GM23338 (cell line): ENCODE measurements at regions not wholly inside any gene's neighbourhood (a gene's known extent, or its start where the extent isn't known, plus 50 kb on each side); places are given as distances from the start of the nearest gene placed in this dataset.

Source experiments
- ATAC-seq: fragments of 200-7000 bp; cut with Tn5 transposase; 3 replicates; pipeline ENCODE4 v1.9.1; 2020
- DNase-seq: peaks from one replicate; pipeline ENCODE4 v3.0.0-alpha.2; 2015; ENCODE audit warnings: low spot score
- H2AFZ ChIP-seq: fragments of 200-600 bp; sonication (generic); 2 replicates; pipeline ENCODE4 v1.8.0; 2016; ENCODE audit warnings: antibody characterized with exemption, mild to moderate bottlenecking, moderate library complexity
- H3F3A ChIP-seq: fragments of 200-600 bp; sonication (generic); replicated peaks from 2 replicates; pipeline ENCODE4 v1.8.0; 2017; ENCODE audit warnings: antibody characterized with exemption, mixed run types, low read depth
- H3K27ac ChIP-seq: fragments of 200-600 bp; sonication (generic); 2 replicates; pipeline ENCODE4 v1.6.1; 2016; ENCODE audit warnings: low read depth
- H3K27me3 ChIP-seq: fragments of 200-600 bp; sonication (generic); 2 replicates; pipeline ENCODE4 v1.8.0; 2016; ENCODE audit warnings: mild to moderate bottlenecking, mixed run types, moderate library complexity; ENCODE audit not compliant: insufficient read depth
- H3K36me3 ChIP-seq: fragments of 200-600 bp; sonication (generic); 2 replicates; pipeline ENCODE4 v1.8.0; 2016; ENCODE audit warnings: mild to moderate bottlenecking; ENCODE audit not compliant: insufficient read depth
- H3K4me1 ChIP-seq: fragments of 200-600 bp; sonication (generic); 2 replicates; pipeline ENCODE4 v1.8.0; 2016; ENCODE audit warnings: mild to moderate bottlenecking, moderate library complexity; ENCODE audit not compliant: insufficient read depth
- H3K4me2 ChIP-seq: fragments of 200-600 bp; sonication (generic); 2 replicates; pipeline ENCODE4 v1.7.1; 2017; ENCODE audit warnings: mixed run types
- H3K4me3 ChIP-seq: fragments of 200-600 bp; sonication (generic); 2 replicates; pipeline ENCODE4 v1.6.1; 2016; ENCODE audit warnings: mixed run types
- H3K79me2 ChIP-seq: fragments of 200-600 bp; sonication (generic); replicated peaks from 2 replicates; pipeline ENCODE4 v1.8.0; 2017; ENCODE audit warnings: mild to moderate bottlenecking; ENCODE audit not compliant: insufficient read depth
- H3K9me2 ChIP-seq: fragments of 200-600 bp; sonication (generic); 2 replicates; pipeline ENCODE4 v1.8.0; 2017; ENCODE audit not compliant: insufficient read depth
- H4K20me1 ChIP-seq: fragments of 200-600 bp; sonication (generic); replicated peaks from 2 replicates; pipeline ENCODE4 v1.8.0; 2017; ENCODE audit warnings: mild to moderate bottlenecking; ENCODE audit not compliant: insufficient read depth
- H3K27ac Mint-ChIP-seq: 2 replicates; pipeline ENCODE4 v1.8.0; 2020; ENCODE audit warnings: inconsistent platforms, mild to moderate bottlenecking, moderate library complexity, mixed read lengths
- H3K27me3 Mint-ChIP-seq: 3 replicates; pipeline ENCODE4 v1.8.0; 2022; ENCODE audit warnings: low read depth, mild to moderate bottlenecking, moderate library complexity, mixed read lengths, inconsistent platforms; ENCODE audit not compliant: insufficient read depth, poor library complexity
- H3K36me3 Mint-ChIP-seq: 3 replicates; pipeline ENCODE4 v1.8.0; 2021; ENCODE audit warnings: low read depth, mild to moderate bottlenecking, inconsistent platforms, moderate library complexity, mixed read lengths
- H3K4me1 Mint-ChIP-seq: 3 replicates; pipeline ENCODE4 v1.8.0; 2020; ENCODE audit warnings: mild to moderate bottlenecking, inconsistent platforms, mixed read lengths
- H3K4me3 Mint-ChIP-seq: 3 replicates; pipeline ENCODE4 v1.8.0; 2021; ENCODE audit warnings: moderate library complexity, mild to moderate bottlenecking, inconsistent platforms, mixed read lengths
- H3K9me3 Mint-ChIP-seq: 3 replicates; pipeline ENCODE4 v1.8.0; 2020; ENCODE audit warnings: moderate library complexity, mild to moderate bottlenecking, inconsistent platforms, mixed read lengths
- CREB1 ChIP-seq: fragments of 250-450 bp; sonication (Bioruptor Pico); IDR thresholded peaks from 2 replicates; pipeline ENCODE4 v1.5.0; 2020; ENCODE audit warnings: low read depth, mild to moderate bottlenecking, moderate library complexity
- CTCF ChIP-seq, 2 experiments: fragments of 200-600 bp in 1 of 2; sonication (generic) in 1 of 2; conservative IDR thresholded peaks; 2 replicates each; pipeline versions ENCODE4 v1.5.1 to v1.6.1; 2016 to 2017; ENCODE audit warnings: antibody characterized with exemption in 2 of 2, low read depth in 2 of 2, mild to moderate bottlenecking in 2 of 2, moderate library complexity in 1 of 2
- JUNB ChIP-seq: IDR thresholded peaks from one replicate; pipeline ENCODE4 v1.6.1; 2016; ENCODE audit warnings: antibody characterized with exemption; ENCODE audit not compliant: unreplicated experiment
- POLR2AphosphoS5 ChIP-seq: IDR thresholded peaks from 2 replicates; pipeline ENCODE4 v1.6.1; 2016; ENCODE audit warnings: antibody characterized with exemption, low read depth
- STAT1 ChIP-seq: IDR thresholded peaks from one replicate; pipeline ENCODE4 v1.6.1; 2016; ENCODE audit warnings: antibody characterized with exemption; ENCODE audit not compliant: unreplicated experiment
- ZNF114 ChIP-seq: fragments of 250-450 bp; sonication (Bioruptor Pico); IDR thresholded peaks from 2 replicates; pipeline ENCODE4 v1.5.0; 2020; ENCODE audit warnings: mild to moderate bottlenecking, moderate library complexity
- ZNF462 ChIP-seq: fragments of 250-450 bp; sonication (Bioruptor Pico); IDR thresholded peaks from 2 replicates; pipeline ENCODE4 v1.5.0; 2020; ENCODE audit warnings: mild to moderate bottlenecking, moderate library complexity

- Mint-ChIP-seq H3K36me3 (no peaks in the 10 kb centered on the region; the same call in 2 of the 3 replicates), H3K4me3 (no peak overlapping the region), H3K27ac (no peak overlapping the region), H3K9me3 (no peaks in the 10 kb centered on the region), H3K4me1 (no peaks in the 10 kb centered on the region), H3K27me3 (no peaks in the 10 kb centered on the region)
- DNase-seq (no peak), ATAC-seq (no peak)
- Histone ChIP-seq H3K27ac (no peak overlapping the region), H3K4me2 (no peak overlapping the region), H3K27me3 (no peaks in the 10 kb centered on the region), H3K4me1 (no peaks in the 10 kb centered on the region), H3K4me3 (no peak overlapping the region), H3K79me2 (no peaks in the 10 kb centered on the region), H3K36me3 (no peaks in the 10 kb centered on the region), H3F3A (no peaks in the 10 kb centered on the region), H3K9me2 (peaks cover 8% of the 10 kb centered on the region; the same call in 1 of the 2 replicates), H4K20me1 (no peaks in the 10 kb centered on the region), H2AFZ (no peak overlapping the region)
- TF ChIP-seq CREB1 (CRISPR knock-in tag) (no peak), STAT1 (no peak), CTCF (conservative IDR thresholded peaks at IDR 0.05; ENCODE audit: low read depth in 2 of 2) (no peak), POLR2AphosphoS5 (no peak), JUNB (no peak), ZNF462 (CRISPR knock-in tag) (no peak), ZNF114 (no peak)
Observed at GRCh38 chr18:51731070-51731469, 533.6 kb upstream of the MEX3C start.
